Naive thymus-derived CD4-positive, alpha-beta T cell (primary cell): ENCODE measurements at regions not wholly inside any gene's neighbourhood (a gene's known extent, or its start where the extent isn't known, plus 50 kb on each side); places are given as distances from the start of the nearest gene placed in this dataset.

Experiments used
- ATAC-seq: fragments of 150-1000 bp; cut with Tn5 transposase; 2 replicates; pipeline ENCODE4 v1.10.0; 2021; ENCODE audit warnings: mild to moderate bottlenecking, moderate library complexity
- CTCF ChIA-PET: fragments of 350-600 bp; sonication (Branson Sonifier 250); formaldehyde crosslinking; loops from one replicate; lab custom pipeline; 2021; ENCODE audit warnings: antibody characterized with exemption; lab: Charles Lee
- POLR2A ChIA-PET: fragments of 350-600 bp; sonication (Branson Sonifier 250); formaldehyde crosslinking; loops from one replicate; lab custom pipeline; 2021; ENCODE audit warnings: antibody characterized with exemption, inconsistent platforms; lab: Charles Lee
- DNase-seq, 9 donors: peaks; one replicate each; pipeline versions ENCODE4 v3.0.0 to v3.0.0-alpha.2; 2020 to 2022; ENCODE audit warnings: mixed read lengths in 1 of 9
- H3K27ac ChIP-seq: one replicate; pipeline ENCODE4 v1.7.0; 2013; ENCODE audit warnings: mild to moderate bottlenecking, low read depth, low read length, moderate library complexity
- H3K27me3 ChIP-seq, 2 donors: one replicate each; pipeline ENCODE4 v1.7.0; 2013; ENCODE audit warnings: low read length in 2 of 2, mild to moderate bottlenecking in 2 of 2, moderate library complexity in 2 of 2; ENCODE audit not compliant: control insufficient read depth in 2 of 2, insufficient read depth in 2 of 2
- H3K36me3 ChIP-seq, 3 experiments: 1 replicate in 2 of 3; 2 replicates in 1 of 3; pipeline ENCODE4 v1.7.0; 2013; ENCODE audit warnings: low read length in 3 of 3, mild to moderate bottlenecking in 3 of 3, moderate library complexity in 1 of 3; ENCODE audit not compliant: insufficient read depth in 3 of 3, control insufficient read depth in 2 of 3
- H3K4me1 ChIP-seq, 2 donors: one replicate each; pipeline ENCODE4 v1.7.0; 2013; ENCODE audit warnings: low read length in 2 of 2, mild to moderate bottlenecking in 2 of 2, moderate library complexity in 1 of 2; ENCODE audit not compliant: control insufficient read depth in 2 of 2, insufficient read depth in 2 of 2
- H3K4me3 ChIP-seq: 2 replicates; pipeline ENCODE4 v1.7.0; 2013; ENCODE audit warnings: mild to moderate bottlenecking, low read length
- H3K9me3 ChIP-seq, 3 experiments: 1 replicate in 2 of 3; 2 replicates in 1 of 3; pipeline ENCODE4 v1.7.0; 2013; ENCODE audit warnings: low read length in 3 of 3; ENCODE audit not compliant: control insufficient read depth in 2 of 3
- H3K27ac Mint-ChIP-seq, 9 donors: one replicate each; pipeline ENCODE4 v1.8.0; 2020 to 2022; ENCODE audit warnings: mixed read lengths in 9 of 9, mild to moderate bottlenecking in 8 of 9, moderate library complexity in 5 of 9, inconsistent platforms in 2 of 9
- H3K27me3 Mint-ChIP-seq, 5 donors: one replicate each; pipeline ENCODE4 v1.8.0; 2021 to 2022; ENCODE audit warnings: mixed read lengths in 5 of 5, mild to moderate bottlenecking in 1 of 5
- H3K36me3 Mint-ChIP-seq, 5 donors: one replicate each; pipeline ENCODE4 v1.8.0; 2020 to 2022; ENCODE audit warnings: mixed read lengths in 5 of 5, mild to moderate bottlenecking in 3 of 5, inconsistent platforms in 1 of 5
- H3K4me1 Mint-ChIP-seq, 7 donors: one replicate each; pipeline ENCODE4 v1.8.0; 2020 to 2022; ENCODE audit warnings: mixed read lengths in 7 of 7, mild to moderate bottlenecking in 3 of 7, inconsistent platforms in 1 of 7
- H3K4me3 Mint-ChIP-seq, 10 donors: one replicate each; pipeline ENCODE4 v1.8.0; 2020 to 2022; ENCODE audit warnings: mild to moderate bottlenecking in 10 of 10, mixed read lengths in 10 of 10, moderate library complexity in 6 of 10, inconsistent platforms in 2 of 10
- H3K9me3 Mint-ChIP-seq, 11 donors: one replicate each; pipeline ENCODE4 v1.8.0; 2020 to 2022; ENCODE audit warnings: mixed read lengths in 11 of 11, mild to moderate bottlenecking in 4 of 11, inconsistent platforms in 1 of 11, moderate library complexity in 1 of 11
- intact Hi-C, 2 donors: fragments of 100-400 bp; cut with micrococcal nuclease; formaldehyde crosslinking; loops; one replicate each; pipeline ENCODE4 v1.15.1; 2023

- no peaks in the 10 kb centered on the region for H3K9me3 ChIP-seq
- H3K9me3 Mint-ChIP-seq, result peaks cover 0 to 3% (median 0%) of the 10 kb centered on the region in 11 donors
- peaks cover 0 to 9% (median 0%) of the 10 kb centered on the region in 5 donors for H3K27me3 Mint-ChIP-seq
- no peak overlapping the region for H3K4me3 ChIP-seq
- intact Hi-C loops, result no loop called here
- H3K27ac Mint-ChIP-seq, result no peak overlapping the region
- CTCF ChIA-PET, result no interaction called here
- H3K4me3 Mint-ChIP-seq, result no peak overlapping the region
- DNase-seq (no peak), ATAC-seq (no peak)
- no peaks in the 10 kb centered on the region for H3K4me1 Mint-ChIP-seq
- no peak overlapping the region for H3K27ac ChIP-seq
- no peaks in the 10 kb centered on the region for H3K36me3 ChIP-seq
- H3K27me3 ChIP-seq, result no peaks in the 10 kb centered on the region
- no peaks in the 10 kb centered on the region for H3K36me3 Mint-ChIP-seq
- no peaks in the 10 kb centered on the region for H3K4me1 ChIP-seq
- POLR2A ChIA-PET, result no interaction called here
These were observed 159.1 kb downstream of the C12orf50 start for GRCh38 chr12:87870061-87870460.

GRCh38 chr12:87866578-87867292 is 162.5 kb downstream of the C12orf50 start:
- ATAC-seq (no peak), DNase-seq (no peak)
- Mint-ChIP-seq H3K9me3 (no peaks in the 10 kb centered on the region), H3K27me3 (peaks cover 0 to 9% (median 0%) of the 10 kb centered on the region in 5 donors), H3K4me3 (no peak overlapping the region), H3K27ac (no peak overlapping the region), H3K36me3 (no peaks in the 10 kb centered on the region), H3K4me1 (no peaks in the 10 kb centered on the region)
- Histone ChIP-seq H3K36me3 (no peaks in the 10 kb centered on the region), H3K27me3 (no peaks in the 10 kb centered on the region), H3K4me1 (no peaks in the 10 kb centered on the region), H3K27ac (no peak overlapping the region), H3K4me3 (no peak overlapping the region), H3K9me3 (no peaks in the 10 kb centered on the region)
- intact Hi-C loops, result loop anchor here in 1 of 2 donors (1.0 kb wide), 1 partner anchor 129 kb away; no protein-coding TSS in a partner anchor
- ChIA-PET CTCF (no interaction called here), POLR2A (no interaction called here)

- Mint-ChIP-seq H3K9me3 (no peaks in the 10 kb centered on the region), H3K4me1 (no peaks in the 10 kb centered on the region), H3K27ac (no peak overlapping the region), H3K27me3 (peaks cover 0 to 9% (median 0%) of the 10 kb centered on the region in 5 donors), H3K4me3 (no peak overlapping the region), H3K36me3 (no peaks in the 10 kb centered on the region)
- Histone ChIP-seq H3K27me3 (no peaks in the 10 kb centered on the region), H3K4me1 (no peaks in the 10 kb centered on the region), H3K36me3 (no peaks in the 10 kb centered on the region), H3K27ac (no peak overlapping the region), H3K4me3 (no peak overlapping the region), H3K9me3 (no peaks in the 10 kb centered on the region)
- intact Hi-C loops, result no loop called here
- ATAC-seq (no peak), DNase-seq (no peak)
- ChIA-PET POLR2A (no interaction called here), CTCF (no interaction called here)
These were observed 167.4 kb downstream of the C12orf50 start for GRCh38 chr12:87861791-87862190.

- intact Hi-C loops, result no loop called here
- Histone ChIP-seq H3K27ac (no peak overlapping the region), H3K4me1 (no peaks in the 10 kb centered on the region), H3K9me3 (no peaks in the 10 kb centered on the region), H3K4me3 (no peak overlapping the region), H3K27me3 (no peaks in the 10 kb centered on the region), H3K36me3 (no peaks in the 10 kb centered on the region)
- no peak overlapping the region for H3K4me3 Mint-ChIP-seq
- DNase-seq (no peak), ATAC-seq (no peak)
- no peaks in the 10 kb centered on the region for H3K36me3 Mint-ChIP-seq
- CTCF ChIA-PET, result no interaction called here
- peaks cover 0 to under 1% (median 0%) of the 10 kb centered on the region in 5 donors for H3K27me3 Mint-ChIP-seq
- H3K9me3 Mint-ChIP-seq, result no peaks in the 10 kb centered on the region
- H3K27ac Mint-ChIP-seq, result no peak overlapping the region
- no peaks in the 10 kb centered on the region for H3K4me1 Mint-ChIP-seq
- POLR2A ChIA-PET, result no interaction called here
These were observed 175.7 kb downstream of the C12orf50 start for GRCh38 chr12:87853448-87854003.

- intact Hi-C loops, result loop anchor here in 1 of 2 donors (2.0 to 5.0 kb wide), 2 partner anchors 148 to 204 kb away; no protein-coding TSS in a partner anchor
- ATAC-seq (no peak), DNase-seq (no peak)
- Mint-ChIP-seq H3K27me3 (peaks cover 0 to 7% (median 3%) of the 10 kb centered on the region in 5 donors), H3K9me3 (no peaks in the 10 kb centered on the region), H3K36me3 (no peaks in the 10 kb centered on the region), H3K4me3 (no peak overlapping the region), H3K4me1 (peaks cover 0 to 1% (median 0%) of the 10 kb centered on the region in 7 donors), H3K27ac (no peak overlapping the region)
- ChIA-PET CTCF (no interaction called here), POLR2A (no interaction called here)
- Histone ChIP-seq H3K4me3 (no peak overlapping the region), H3K36me3 (no peaks in the 10 kb centered on the region), H3K27ac (no peak overlapping the region), H3K9me3 (no peaks in the 10 kb centered on the region), H3K4me1 (no peaks in the 10 kb centered on the region), H3K27me3 (no peaks in the 10 kb centered on the region)
These were observed 180.1 kb downstream of the C12orf50 start for GRCh38 chr12:87849074-87849473.

- peak; percentile 54 for ATAC-seq
- ChIA-PET POLR2A (no interaction called here), CTCF (no interaction called here)
- peak in 6 of 9 donors; percentile 3 to 39 (median 12) for DNase-seq
- Histone ChIP-seq H3K4me1 (no peaks in the 10 kb centered on the region), H3K27ac (no peak overlapping the region), H3K4me3 (no peak overlapping the region), H3K9me3 (no peaks in the 10 kb centered on the region), H3K36me3 (no peaks in the 10 kb centered on the region), H3K27me3 (no peaks in the 10 kb centered on the region)
- intact Hi-C loops, result loop anchor here in 1 of 2 donors (2.0 to 5.0 kb wide), 2 partner anchors 149 to 204 kb away; no protein-coding TSS in a partner anchor
- no peak overlapping the region for H3K4me3 Mint-ChIP-seq
- no peaks in the 10 kb centered on the region for H3K9me3 Mint-ChIP-seq
- H3K27ac Mint-ChIP-seq, result no peak overlapping the region
- H3K4me1 Mint-ChIP-seq, result peaks cover 0 to 1% (median 0%) of the 10 kb centered on the region in 7 donors
- no peaks in the 10 kb centered on the region for H3K36me3 Mint-ChIP-seq
- H3K27me3 Mint-ChIP-seq, result peaks cover 0 to 7% (median 3%) of the 10 kb centered on the region in 5 donors
These were observed 180.8 kb downstream of the C12orf50 start for GRCh38 chr12:87848248-87848868.
